Activated naive CD4-positive, alpha-beta T cell treated with Interleukin-2 at 50 U/mL for 16 hours (primary cell): ENCODE measurements at regions not wholly inside any gene's neighbourhood (a gene's known extent, or its start where the extent isn't known, plus 50 kb on each side); places are given as distances from the start of the nearest gene placed in this dataset.

Experiments used
- DNase-seq: peaks from one replicate; pipeline ENCODE4 v3.0.0-alpha.2; 2020

GRCh38 chr2:23286758-23287704, 97.9 kb upstream of the KLHL29 start:
- no peak for DNase-seq

- no peak for DNase-seq
These were observed 95.3 kb upstream of the KLHL29 start for GRCh38 chr2:23289671-23290070.

GRCh38 chr2:23291239-23291638, 93.7 kb upstream of the KLHL29 start:
- no peak for DNase-seq

GRCh38 chr2:23292024-23292423, 93.0 kb upstream of the KLHL29 start:
- DNase-seq: no peak

GRCh38 chr2:23293063-23293462, 91.9 kb upstream of the KLHL29 start:
- no peak for DNase-seq

- DNase-seq: no peak
These were observed 91.2 kb upstream of the KLHL29 start for GRCh38 chr2:23293731-23294130.

- no peak for DNase-seq
These were observed 90.7 kb upstream of the KLHL29 start for GRCh38 chr2:23294238-23294637.

- DNase-seq: no peak
These were observed 88.3 kb upstream of the KLHL29 start for GRCh38 chr2:23296691-23297090.

- no peak for DNase-seq
These were observed 87.9 kb upstream of the KLHL29 start for GRCh38 chr2:23297112-23297511.

GRCh38 chr2:23298551-23298950, 86.4 kb upstream of the KLHL29 start:
- no peak for DNase-seq

GRCh38 chr2:23299476-23300195, 85.3 kb upstream of the KLHL29 start:
- no peak for DNase-seq

GRCh38 chr2:23301136-23301535, 83.8 kb upstream of the KLHL29 start:
- no peak for DNase-seq

- no peak for DNase-seq
These were observed 82.4 kb upstream of the KLHL29 start for GRCh38 chr2:23302591-23302990.

- DNase-seq: no peak
These were observed 78.6 kb upstream of the KLHL29 start for GRCh38 chr2:23306401-23306800.

GRCh38 chr2:23311186-23311585, 73.8 kb upstream of the KLHL29 start:
- DNase-seq: no peak

- no peak for DNase-seq
These were observed 71.9 kb upstream of the KLHL29 start for GRCh38 chr2:23312996-23313606.

- DNase-seq: no peak
These were observed 70.3 kb upstream of the KLHL29 start for GRCh38 chr2:23314687-23315086.

- no peak for DNase-seq
These were observed 64.9 kb upstream of the KLHL29 start for GRCh38 chr2:23320058-23320457.

GRCh38 chr2:23321751-23322150, 63.2 kb upstream of the KLHL29 start:
- no peak for DNase-seq

- DNase-seq: no peak
These were observed 62.3 kb upstream of the KLHL29 start for GRCh38 chr2:23322567-23323197.

- no peak for DNase-seq
These were observed 61.6 kb upstream of the KLHL29 start for GRCh38 chr2:23323198-23323916.

GRCh38 chr2:23323917-23324680, 60.9 kb upstream of the KLHL29 start:
- DNase-seq: no peak
